Right ventricle myocardium superior (tissue), 1 donor: ENCODE measurements at regions not wholly inside any gene's neighbourhood (a gene's known extent, or its start where the extent isn't known, plus 50 kb on each side); places are given as distances from the start of the nearest gene placed in this dataset.

Experiments
- ATAC-seq: fragments of 200-7000 bp; cut with Tn5 transposase; one replicate; pipeline ENCODE4 v1.9.1; 2020; ENCODE audit warnings: mild to moderate bottlenecking; ENCODE audit not compliant: poor library complexity
- DNase-seq: peaks from one replicate; pipeline ENCODE4 v3.0.0-alpha.2; 2020
- intact Hi-C: fragments of 100-400 bp; cut with DNase I; formaldehyde crosslinking; loops from one replicate; pipeline ENCODE4 v1.11.2; 2022
- donor health status: DM: no; HTN: yes; CAD: no; lungs with severe emphysema.

- intact Hi-C loops, result no loop called here
- peak; percentile 81 for ATAC-seq
Measured at GRCh38 chr2:176491172-176491904, 222.1 kb downstream of the MTX2 start.

GRCh38 chr2:176492583-176492982 is 223.3 kb downstream of the MTX2 start:
- intact Hi-C loops, result no loop called here
- ATAC-seq (no peak), DNase-seq (no peak)

More at GRCh38 chr2:176491172-176491904, 222.1 kb downstream of the MTX2 start:
- peak; percentile 85 for DNase-seq

- DNase-seq (no peak), ATAC-seq (peak; percentile 18)
- intact Hi-C loops, result no loop called here
Measured at GRCh38 chr2:176493226-176493825, 224.1 kb downstream of the MTX2 start.

GRCh38 chr2:176493909-176494308 is 224.7 kb downstream of the MTX2 start:
- intact Hi-C loops, result no loop called here

GRCh38 chr2:176494949-176495353 is 225.7 kb downstream of the MTX2 start:
- ATAC-seq (peak; percentile 47), DNase-seq (peak; percentile 74)
- intact Hi-C loops, result no loop called here

More at GRCh38 chr2:176493909-176494308, 224.7 kb downstream of the MTX2 start:
- ATAC-seq (no peak), DNase-seq (no peak)

- DNase-seq, result no peak
- ATAC-seq, result no peak
- intact Hi-C loops, result no loop called here
Measured at GRCh38 chr2:176495826-176496225, 226.6 kb downstream of the MTX2 start.

- no peak for DNase-seq
- intact Hi-C loops, result no loop called here
- ATAC-seq, result no peak
Measured at GRCh38 chr2:176496761-176497160, 227.5 kb downstream of the MTX2 start.

- intact Hi-C loops, result no loop called here
- ATAC-seq, result peak; percentile 66
- DNase-seq, result no peak
Measured at GRCh38 chr2:176500901-176501300, 231.7 kb downstream of the MTX2 start.

- DNase-seq, result no peak
- intact Hi-C loops, result no loop called here
- no peak for ATAC-seq
Measured at GRCh38 chr2:176501617-176502016, 232.4 kb downstream of the MTX2 start.

DNA sequence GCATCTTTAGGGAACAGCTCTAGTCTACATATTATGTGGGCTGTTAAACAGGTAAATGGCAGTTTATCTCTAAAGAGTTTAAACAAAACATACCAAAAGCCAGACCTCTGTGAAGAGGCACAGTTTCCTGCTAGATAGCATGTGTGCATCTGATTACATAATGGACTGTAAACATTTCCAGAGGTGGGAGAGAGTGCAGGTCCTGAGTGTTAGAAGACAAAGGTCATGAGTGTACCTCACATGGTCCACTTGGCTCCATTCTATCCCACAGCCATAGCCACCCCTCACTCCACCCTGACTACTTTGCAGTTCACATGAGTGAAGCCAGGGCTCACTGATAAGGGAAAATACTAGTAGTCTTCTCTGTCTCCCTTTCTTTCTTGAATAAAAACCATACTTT is 233.4 kb downstream of the MTX2 start:
- intact Hi-C loops, result no loop called here
- DNase-seq (no peak), ATAC-seq (no peak)

- ATAC-seq (no peak), DNase-seq (no peak)
- intact Hi-C loops, result no loop called here
Measured at GRCh38 chr2:176503776-176504175, 234.5 kb downstream of the MTX2 start.

- DNase-seq, result no peak
- intact Hi-C loops, result no loop called here
- peak; percentile 63 for ATAC-seq
Measured at GRCh38 chr2:176504440-176504839, 235.2 kb downstream of the MTX2 start.

GRCh38 chr2:176507786-176508185 is 238.5 kb downstream of the MTX2 start:
- intact Hi-C loops, result no loop called here
- no peak for DNase-seq
- peak; percentile 12 for ATAC-seq

DNA sequence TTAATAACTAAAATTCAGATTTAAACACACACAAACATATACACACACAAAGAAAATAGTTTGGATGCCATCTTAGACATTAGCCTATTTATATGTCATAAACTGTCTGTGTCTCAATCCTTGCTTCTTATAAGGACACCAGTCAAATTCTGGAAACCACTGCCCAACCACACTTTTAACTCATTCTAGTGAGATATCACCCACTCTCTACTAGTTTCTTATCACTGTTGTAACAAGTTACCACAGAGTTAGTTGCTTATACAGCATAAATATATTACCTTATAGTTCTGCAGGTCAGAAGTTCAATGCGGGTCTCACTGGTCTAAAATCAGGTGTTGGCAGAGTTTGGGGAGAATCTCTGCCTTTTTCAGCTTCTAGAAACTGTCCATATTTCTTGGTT is 239.1 kb downstream of the MTX2 start:
- intact Hi-C loops, result no loop called here
- ATAC-seq (no peak), DNase-seq (no peak)

- ATAC-seq (no peak), DNase-seq (no peak)
- intact Hi-C loops, result no loop called here
Measured at GRCh38 chr2:176508984-176509740, 239.9 kb downstream of the MTX2 start.

GRCh38 chr2:176514276-176514675 is 245.0 kb downstream of the MTX2 start:
- intact Hi-C loops, result no loop called here
- DNase-seq (no peak), ATAC-seq (no peak)

DNA sequence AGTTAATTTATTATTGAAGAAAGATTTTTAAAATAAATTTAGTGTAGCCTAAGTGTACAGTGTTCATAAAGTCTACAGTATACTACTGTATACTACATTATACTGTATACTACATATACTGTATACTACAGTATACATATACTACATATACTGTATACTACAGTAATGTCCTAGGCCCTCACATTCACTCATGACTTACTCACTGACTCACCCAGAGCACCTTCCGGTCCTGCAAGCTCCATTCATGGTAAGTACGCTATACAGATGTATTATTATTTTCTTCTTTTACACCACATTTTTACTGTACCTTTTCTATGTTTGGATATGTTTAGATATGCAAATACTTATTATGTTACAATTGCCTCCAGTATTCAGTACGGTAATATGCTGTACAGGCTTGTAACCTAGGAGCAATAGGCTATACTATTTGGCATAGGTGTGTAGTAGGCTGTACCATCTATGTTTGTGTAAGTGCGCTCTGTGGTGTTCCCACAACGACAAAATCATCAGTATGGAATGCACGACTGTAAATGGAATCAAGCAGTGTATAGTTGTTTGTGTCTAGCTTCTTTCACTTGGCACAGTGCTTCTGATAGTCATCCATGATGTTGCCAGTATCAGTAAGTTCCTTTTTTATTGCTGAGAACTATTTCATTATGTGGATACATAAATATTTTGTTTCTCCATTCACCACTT is 245.7 kb downstream of the MTX2 start:
- intact Hi-C loops, result no loop called here
- DNase-seq, result no peak
- ATAC-seq, result no peak

DNA sequence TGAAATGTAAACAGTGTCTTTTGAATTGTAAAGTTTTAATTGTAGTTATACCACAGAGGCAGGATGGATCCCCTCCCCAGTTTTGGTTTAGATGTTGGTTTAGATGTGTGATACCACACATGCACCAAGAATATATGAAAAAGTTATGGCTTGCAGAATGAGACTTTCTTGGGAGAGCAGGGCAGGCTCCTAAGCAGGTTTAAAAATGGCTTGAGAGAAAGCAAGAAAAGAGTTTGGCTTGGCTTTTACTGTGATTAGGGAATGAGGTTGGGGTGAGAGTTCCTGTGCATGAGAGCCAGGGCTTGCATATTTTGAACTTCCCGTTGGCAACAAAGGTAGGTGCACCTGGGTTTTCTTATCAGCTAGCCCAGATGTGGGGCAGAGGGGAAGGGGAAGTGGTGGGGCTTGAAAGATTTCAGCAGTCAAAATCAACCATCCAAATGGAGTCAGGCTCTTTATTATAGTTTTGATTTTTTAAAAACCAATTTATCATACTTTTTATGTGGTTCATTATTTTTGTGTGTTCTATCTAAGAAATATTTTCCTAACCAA is 246.9 kb downstream of the MTX2 start:
- intact Hi-C loops, result no loop called here
- no peak for ATAC-seq
- no peak for DNase-seq

DNA sequence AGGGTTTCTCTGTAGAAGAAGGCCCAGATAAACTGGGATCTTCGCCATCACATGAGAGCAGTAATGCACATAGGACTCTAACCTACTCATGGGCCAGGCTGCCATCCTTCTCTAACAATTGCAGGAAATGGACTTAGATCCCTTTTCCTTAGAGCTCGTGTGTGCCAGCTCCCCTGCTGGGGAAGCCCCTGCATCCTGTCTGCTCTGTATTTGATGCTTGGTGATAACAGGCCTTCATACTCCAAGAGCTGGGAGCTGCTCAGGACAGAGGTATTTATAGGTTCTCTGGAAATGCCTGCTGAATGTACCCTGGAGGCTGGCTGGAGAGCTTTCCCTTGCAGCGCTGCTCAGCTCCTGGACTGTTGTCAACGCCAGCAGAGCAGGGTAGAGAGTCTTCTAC is 249.6 kb downstream of the MTX2 start:
- DNase-seq, result peak; percentile 52
- ATAC-seq, result peak; percentile 98
- intact Hi-C loops, result no loop called here
